Testis (tissue), 2 donors: ENCODE measurements at regions not wholly inside any gene's neighbourhood (a gene's known extent, or its start where the extent isn't known, plus 50 kb on each side); places are given as distances from the start of the nearest gene placed in this dataset.

ENCODE experiments used
- DNase-seq: peaks from one replicate; pipeline ENCODE4 v3.0.0-alpha.2; 2019
- H3K27ac ChIP-seq, 2 donors: fragments of 200-600 bp; sonication (generic); one replicate each; pipeline ENCODE4 v1.5.1; 2019
- H3K27me3 ChIP-seq: fragments of 200-600 bp; sonication (generic); one replicate; pipeline ENCODE4 v1.5.1; 2019
- H3K36me3 ChIP-seq: fragments of 200-600 bp; sonication (generic); one replicate; pipeline ENCODE4 v1.5.1; 2017; ENCODE audit warnings: low read depth; ENCODE audit errors: missing control alignments
- H3K4me1 ChIP-seq: fragments of 200-600 bp; sonication (generic); one replicate; pipeline ENCODE4 v1.5.1; 2019
- H3K4me3 ChIP-seq, 2 donors: fragments of 200-600 bp; sonication (generic); one replicate each; pipeline ENCODE4 v1.5.1; 2017 to 2019
- H3K9me3 ChIP-seq: fragments of 200-600 bp; sonication (generic); one replicate; pipeline ENCODE4 v1.5.1; 2017
- POLR2A ChIP-seq: fragments of 450-650 bp; IDR thresholded peaks from one replicate; pipeline ENCODE4 v1.6.1; 2017; ENCODE audit warnings: antibody characterized with exemption, mild to moderate bottlenecking, moderate library complexity
- WGBS, 2 donors: methylation state at CpG; one replicate each; pipeline ENCODE4 v1.1.5; 2018; 5-methylcytosine and 5-hydroxymethylcytosine counted together
- intact Hi-C: fragments of 100-400 bp; cut with DNase I; formaldehyde crosslinking; loops from one replicate; pipeline ENCODE4 v1.15.1; 2023; ENCODE audit warnings: low total_unique reads
- TF ChIP-seq, protein P1 (sequence below), 3 experiments: fragments of 450-650 bp in 2 of 3; fragments of 200-600 bp in 1 of 3; sonication (generic) in 1 of 3; IDR thresholded peaks; one replicate each; pipeline ENCODE4 v1.5.1; 2016 to 2019; ENCODE audit warnings: antibody characterized with exemption in 3 of 3, mild to moderate bottlenecking in 2 of 3, moderate library complexity in 1 of 3

DNA sequence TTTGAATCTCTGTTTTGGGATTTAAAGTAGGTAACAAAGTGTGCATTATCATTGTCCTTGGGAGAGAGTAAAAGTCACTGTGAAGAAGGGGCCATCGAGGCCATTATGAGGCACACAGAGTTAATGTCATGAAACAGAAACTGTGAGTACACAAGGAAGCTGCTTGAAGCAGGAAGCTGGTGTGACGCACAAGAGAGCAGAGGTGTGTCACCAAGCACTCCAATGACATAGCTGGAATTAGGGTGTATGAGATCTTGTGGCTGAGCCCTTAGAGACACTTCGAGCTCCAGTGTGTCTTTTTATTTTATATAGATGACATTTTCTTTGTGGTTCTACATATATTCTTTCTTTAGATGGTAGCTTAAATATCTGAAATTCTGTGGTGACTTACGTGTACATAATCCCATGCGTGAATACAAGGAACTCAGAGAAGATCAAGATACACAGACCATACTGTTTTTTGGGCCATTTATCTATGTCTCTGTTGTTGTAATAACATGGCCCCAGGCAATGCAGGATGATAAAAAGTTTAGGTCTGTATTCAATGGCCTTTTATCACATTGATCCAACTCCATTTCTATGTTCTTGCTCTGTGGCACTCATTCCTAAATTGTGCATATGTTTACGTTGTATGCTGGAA is 164.7 kb upstream of the FAM98A start:
- H3K27ac ChIP-seq, result no peak overlapping the region
- no peaks in the 10 kb centered on the region for H3K4me1 ChIP-seq
- H3K9me3 ChIP-seq, result no peaks in the 10 kb centered on the region
- no peak for DNase-seq
- TF ChIP-seq POLR2A, result no peak
- TF ChIP-seq, protein P1, sequence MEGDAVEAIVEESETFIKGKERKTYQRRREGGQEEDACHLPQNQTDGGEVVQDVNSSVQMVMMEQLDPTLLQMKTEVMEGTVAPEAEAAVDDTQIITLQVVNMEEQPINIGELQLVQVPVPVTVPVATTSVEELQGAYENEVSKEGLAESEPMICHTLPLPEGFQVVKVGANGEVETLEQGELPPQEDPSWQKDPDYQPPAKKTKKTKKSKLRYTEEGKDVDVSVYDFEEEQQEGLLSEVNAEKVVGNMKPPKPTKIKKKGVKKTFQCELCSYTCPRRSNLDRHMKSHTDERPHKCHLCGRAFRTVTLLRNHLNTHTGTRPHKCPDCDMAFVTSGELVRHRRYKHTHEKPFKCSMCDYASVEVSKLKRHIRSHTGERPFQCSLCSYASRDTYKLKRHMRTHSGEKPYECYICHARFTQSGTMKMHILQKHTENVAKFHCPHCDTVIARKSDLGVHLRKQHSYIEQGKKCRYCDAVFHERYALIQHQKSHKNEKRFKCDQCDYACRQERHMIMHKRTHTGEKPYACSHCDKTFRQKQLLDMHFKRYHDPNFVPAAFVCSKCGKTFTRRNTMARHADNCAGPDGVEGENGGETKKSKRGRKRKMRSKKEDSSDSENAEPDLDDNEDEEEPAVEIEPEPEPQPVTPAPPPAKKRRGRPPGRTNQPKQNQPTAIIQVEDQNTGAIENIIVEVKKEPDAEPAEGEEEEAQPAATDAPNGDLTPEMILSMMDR (IDR thresholded peaks at IDR 0.05), result no peak
- 83 to 90% methylated on average over 6 of the region's 6 CpGs for WGBS, 2 donors
- intact Hi-C loops, result no loop called here
- no peaks in the 10 kb centered on the region for H3K27me3 ChIP-seq
- no peak overlapping the region for H3K4me3 ChIP-seq
- H3K36me3 ChIP-seq, result no peaks in the 10 kb centered on the region

GRCh38 chr2:33762636-33763035 is 163.5 kb upstream of the FAM98A start:
- intact Hi-C loops, result no loop called here
- Histone ChIP-seq H3K27me3 (no peaks in the 10 kb centered on the region), H3K36me3 (no peaks in the 10 kb centered on the region), H3K9me3 (no peaks in the 10 kb centered on the region), H3K4me1 (no peaks in the 10 kb centered on the region), H3K4me3 (no peak overlapping the region), H3K27ac (no peak overlapping the region)
- no peak for DNase-seq
- TF ChIP-seq, protein P1 (IDR thresholded peaks at IDR 0.05), result no peak
- TF ChIP-seq POLR2A, result no peak
- WGBS, 2 donors, result 67 to 68% methylated on average over 3 of the region's 3 CpGs

- Histone ChIP-seq H3K9me3 (no peaks in the 10 kb centered on the region), H3K4me3 (no peak overlapping the region), H3K27ac (no peak overlapping the region), H3K4me1 (no peaks in the 10 kb centered on the region), H3K36me3 (no peaks in the 10 kb centered on the region), H3K27me3 (no peaks in the 10 kb centered on the region)
- intact Hi-C loops, result no loop called here
- no peak for DNase-seq
- TF ChIP-seq, protein P1 (IDR thresholded peaks at IDR 0.05), result no peak
- no peak for TF ChIP-seq POLR2A
- 38% methylated on average over 2 of the region's 2 CpGs for WGBS, 2 donors
Measured at GRCh38 chr2:33746208-33746800, 147.2 kb upstream of the FAM98A start.

GRCh38 chr2:33735096-33735495 is 136.0 kb upstream of the FAM98A start:
- Histone ChIP-seq H3K9me3 (no peaks in the 10 kb centered on the region), H3K36me3 (no peaks in the 10 kb centered on the region), H3K27ac (no peak overlapping the region), H3K4me3 (no peak overlapping the region), H3K4me1 (no peaks in the 10 kb centered on the region), H3K27me3 (no peaks in the 10 kb centered on the region)
- 76 to 81% methylated on average over 1 of the region's 1 CpG for WGBS, 2 donors
- no peak for DNase-seq
- intact Hi-C loops, result no loop called here
- TF ChIP-seq, protein P1 (IDR thresholded peaks at IDR 0.05), result no peak
- TF ChIP-seq POLR2A, result no peak

GRCh38 chr2:33730804-33731203 is 131.7 kb upstream of the FAM98A start:
- Histone ChIP-seq H3K27ac (no peak overlapping the region), H3K9me3 (no peaks in the 10 kb centered on the region), H3K36me3 (no peaks in the 10 kb centered on the region), H3K4me1 (no peaks in the 10 kb centered on the region), H3K4me3 (no peak overlapping the region), H3K27me3 (no peaks in the 10 kb centered on the region)
- TF ChIP-seq POLR2A, result no peak
- TF ChIP-seq, protein P1 (IDR thresholded peaks at IDR 0.05), result no peak
- intact Hi-C loops, result no loop called here
- no peak for DNase-seq
